ENCODE measurements at regions not wholly inside any gene's neighbourhood (a gene's known extent, or its start where the extent isn't known, plus 50 kb on each side); places are given as distances from the start of the nearest gene placed in this dataset.

DNA sequence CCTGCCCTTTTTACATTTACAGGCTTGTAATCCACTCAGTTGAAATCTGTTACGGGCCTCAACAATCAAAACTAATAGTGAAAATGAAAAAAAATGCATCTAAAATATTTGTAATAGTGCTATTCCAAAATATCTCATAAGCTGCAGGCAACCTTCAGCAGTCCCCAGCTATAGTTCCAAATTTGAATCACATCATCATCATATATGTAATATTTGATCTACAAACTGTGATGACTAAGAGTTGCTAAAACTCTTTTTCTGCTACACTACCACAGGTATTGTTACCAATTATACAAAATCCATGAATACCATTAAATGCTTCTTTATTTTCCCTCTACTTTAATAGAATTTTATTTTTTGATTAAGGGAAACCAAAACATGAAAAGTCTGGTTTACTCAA, 121.4 kb upstream of the RFC3 start:
- no peak for ATAC-seq (ENCODE audit: low FRiP score)
- TF ChIP-seq, protein P1, sequence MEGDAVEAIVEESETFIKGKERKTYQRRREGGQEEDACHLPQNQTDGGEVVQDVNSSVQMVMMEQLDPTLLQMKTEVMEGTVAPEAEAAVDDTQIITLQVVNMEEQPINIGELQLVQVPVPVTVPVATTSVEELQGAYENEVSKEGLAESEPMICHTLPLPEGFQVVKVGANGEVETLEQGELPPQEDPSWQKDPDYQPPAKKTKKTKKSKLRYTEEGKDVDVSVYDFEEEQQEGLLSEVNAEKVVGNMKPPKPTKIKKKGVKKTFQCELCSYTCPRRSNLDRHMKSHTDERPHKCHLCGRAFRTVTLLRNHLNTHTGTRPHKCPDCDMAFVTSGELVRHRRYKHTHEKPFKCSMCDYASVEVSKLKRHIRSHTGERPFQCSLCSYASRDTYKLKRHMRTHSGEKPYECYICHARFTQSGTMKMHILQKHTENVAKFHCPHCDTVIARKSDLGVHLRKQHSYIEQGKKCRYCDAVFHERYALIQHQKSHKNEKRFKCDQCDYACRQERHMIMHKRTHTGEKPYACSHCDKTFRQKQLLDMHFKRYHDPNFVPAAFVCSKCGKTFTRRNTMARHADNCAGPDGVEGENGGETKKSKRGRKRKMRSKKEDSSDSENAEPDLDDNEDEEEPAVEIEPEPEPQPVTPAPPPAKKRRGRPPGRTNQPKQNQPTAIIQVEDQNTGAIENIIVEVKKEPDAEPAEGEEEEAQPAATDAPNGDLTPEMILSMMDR (IDR thresholded peaks at IDR 0.05), result no peak
- DNase-seq (ENCODE audit: low spot score), result no peak

DNA sequence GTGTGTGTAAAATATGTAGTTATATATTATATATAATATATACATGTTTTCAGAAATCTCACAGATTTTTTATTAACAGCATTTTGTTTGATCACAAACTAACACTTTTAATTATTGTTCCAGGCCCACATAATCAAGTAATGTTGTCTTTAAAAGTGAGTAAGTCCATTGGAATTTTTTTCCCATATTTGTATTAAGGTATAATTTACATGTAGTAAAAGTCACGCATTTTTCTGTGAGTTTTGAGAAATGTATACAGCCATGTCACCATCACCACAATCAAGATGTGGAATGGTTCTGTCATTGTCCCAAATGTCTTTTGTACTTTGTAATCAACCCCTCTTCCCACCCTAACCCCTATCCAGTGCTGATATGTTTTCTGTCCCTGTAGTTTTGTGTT, 120.0 kb upstream of the RFC3 start:
- ATAC-seq (ENCODE audit: low FRiP score) (no peak), DNase-seq (ENCODE audit: low spot score) (no peak)
- TF ChIP-seq, protein P1 (IDR thresholded peaks at IDR 0.05), result no peak

DNA sequence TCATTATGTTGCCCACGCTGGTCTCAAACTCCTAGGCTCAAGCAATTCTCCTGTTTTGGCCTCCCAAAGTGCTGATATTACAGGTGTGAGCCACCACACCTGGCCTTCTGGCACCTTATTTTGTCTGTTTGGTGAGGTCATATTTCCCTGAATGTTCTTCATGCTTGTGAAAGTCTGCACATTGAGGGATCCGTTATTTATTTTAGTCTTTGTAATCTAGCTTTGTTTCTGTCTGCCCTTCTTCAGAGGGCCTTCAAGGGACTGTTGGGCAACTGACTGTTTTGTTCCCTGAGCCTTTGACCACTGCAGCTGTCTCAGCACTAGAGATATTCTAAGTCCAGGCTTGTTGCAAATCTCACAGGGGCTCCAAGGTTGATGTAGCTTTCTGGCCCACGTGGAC, 110.5 kb upstream of the RFC3 start:
- no peak for ATAC-seq (ENCODE audit: low FRiP score)

DNA sequence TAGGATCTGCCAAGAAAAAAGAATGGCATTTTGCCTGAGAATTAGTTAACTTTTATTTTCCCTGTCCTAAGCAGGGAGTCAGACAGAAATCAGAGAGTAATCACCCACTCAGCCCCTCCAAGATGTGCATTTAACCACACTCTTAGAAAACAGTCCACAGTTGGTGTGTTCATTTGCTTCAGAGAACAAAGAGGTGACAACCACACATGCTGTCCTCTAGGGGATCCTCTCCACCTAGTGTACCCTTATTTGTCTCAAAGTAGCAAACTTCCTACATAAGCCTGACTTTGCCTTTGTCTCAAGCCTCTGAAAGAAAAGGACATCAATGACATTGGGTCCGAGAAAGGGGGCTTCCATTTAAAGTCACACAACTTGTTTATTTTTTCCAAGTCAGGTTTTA, 107.0 kb upstream of the RFC3 start:
- ATAC-seq (ENCODE audit: low FRiP score), result no peak
- DNase-seq (ENCODE audit: low spot score), result no peak
- TF ChIP-seq, protein P1 (IDR thresholded peaks at IDR 0.05), result no peak

More for the DNA sequence above, 110.5 kb upstream of the RFC3 start:
- no peak for DNase-seq (ENCODE audit: low spot score)
- TF ChIP-seq, protein P1 (IDR thresholded peaks at IDR 0.05), result no peak

DNA sequence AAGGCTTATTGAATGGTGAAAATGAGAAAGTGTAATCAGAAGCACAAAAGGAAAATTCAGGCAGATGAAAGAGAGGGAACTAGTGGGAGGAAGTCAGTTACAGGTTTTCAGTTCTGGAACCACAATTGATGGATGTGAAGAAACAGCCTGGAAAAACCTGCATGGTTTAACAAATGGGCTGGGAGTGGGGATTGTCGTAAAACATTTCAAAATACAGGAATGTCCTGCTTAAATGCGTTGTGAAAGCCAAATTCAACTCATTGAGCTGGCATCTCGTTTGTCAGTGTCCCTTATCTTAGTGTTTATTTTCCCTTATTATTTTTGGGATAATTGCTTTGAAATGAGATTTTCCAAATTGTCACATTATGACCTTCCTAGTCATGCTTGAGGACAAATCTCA, 106.5 kb upstream of the RFC3 start:
- TF ChIP-seq, protein P1 (IDR thresholded peaks at IDR 0.05), result no peak
- DNase-seq (ENCODE audit: low spot score) (no peak), ATAC-seq (ENCODE audit: low FRiP score) (no peak)

DNA sequence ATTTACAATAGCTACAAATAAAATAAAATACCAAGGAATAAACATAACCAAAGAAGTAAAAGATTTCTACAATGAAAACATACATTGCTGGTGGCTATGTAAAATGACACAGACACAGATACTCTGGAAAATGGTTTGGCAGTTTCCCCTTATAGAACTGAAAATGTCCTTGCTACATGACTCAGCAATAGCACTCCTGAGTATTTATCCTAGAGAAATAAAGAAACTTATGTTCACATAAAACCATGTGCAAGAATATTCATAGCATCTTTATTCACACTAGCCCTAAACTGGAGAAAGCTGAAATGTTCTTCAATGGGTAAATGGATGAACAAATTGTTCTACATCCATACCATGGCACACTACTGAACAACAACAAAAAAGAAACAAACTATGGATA, 100.2 kb upstream of the RFC3 start:
- DNase-seq (ENCODE audit: low spot score), result no peak
- no peak for ATAC-seq (ENCODE audit: low FRiP score)
- TF ChIP-seq, protein P1 (IDR thresholded peaks at IDR 0.05), result no peak

DNA sequence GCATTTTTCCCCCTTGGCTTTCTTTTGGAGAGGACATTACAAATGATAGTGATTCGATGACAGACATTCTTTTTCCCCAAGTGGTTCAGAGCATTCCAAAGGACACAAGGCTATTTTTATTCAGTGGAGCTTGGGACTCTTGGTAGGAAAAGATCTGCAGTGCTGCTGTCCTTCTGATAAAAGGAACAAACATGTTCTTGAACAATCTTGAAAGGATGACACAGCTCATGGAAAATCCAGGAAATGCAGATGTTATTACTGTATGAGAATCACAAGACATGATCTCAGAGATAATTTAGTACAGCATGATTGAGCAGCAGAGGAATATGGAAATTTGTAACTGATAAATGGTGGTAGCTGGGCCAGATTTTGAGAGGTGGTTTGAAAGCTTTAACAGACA, 96.2 kb upstream of the RFC3 start:
- ATAC-seq (ENCODE audit: low FRiP score), result no peak
- TF ChIP-seq, protein P1 (IDR thresholded peaks at IDR 0.05), result no peak

More for the DNA sequence above, 96.2 kb upstream of the RFC3 start:
- no peak for DNase-seq (ENCODE audit: low spot score)

All from omental fat pad (tissue), 3 donors.